BE2C (cell line): ENCODE measurements at regions not wholly inside any gene's neighbourhood (a gene's known extent, or its start where the extent isn't known, plus 50 kb on each side); places are given as distances from the start of the nearest gene placed in this dataset.
A peak's percentile ranks its signal among the peaks of the same experiment; 100 is the strongest.
"Not testable (repeated sequence)": the region's sequence is repeated elsewhere in the genome, so short reads cannot be mapped to it uniquely, and the experiment has no call there.

Experiments
- DNase-seq: peaks from one replicate; pipeline ENCODE4 v3.0.0-alpha.2; 2020
- H3K27me3 ChIP-seq: fragments of 250-450 bp; sonication (Bioruptor Pico); 2 replicates; pipeline ENCODE4 v1.5.1; 2020; ENCODE audit warnings: mild to moderate bottlenecking
- H3K36me3 ChIP-seq: fragments of 250-450 bp; sonication (Bioruptor Pico); 2 replicates; pipeline ENCODE4 v1.5.1; 2020; ENCODE audit warnings: mild to moderate bottlenecking
- H3K4me1 ChIP-seq: fragments of 250-450 bp; sonication (Bioruptor Pico); 2 replicates; pipeline ENCODE4 v1.5.1; 2020
- H3K4me3 ChIP-seq: 2 replicates; pipeline ENCODE4 v1.5.1; 2011; ENCODE audit warnings: low read depth, low read length
- H3K9me3 ChIP-seq: fragments of 250-450 bp; sonication (Bioruptor Pico); 2 replicates; pipeline ENCODE4 v1.5.1; 2020
- CTCF ChIP-seq: IDR thresholded peaks from 2 replicates; pipeline ENCODE4 v1.5.1; 2012; ENCODE audit warnings: mild to moderate bottlenecking, low read depth, low read length

- no peaks in the 10 kb centered on the region for H3K9me3 ChIP-seq
- peak; percentile 63 for TF ChIP-seq CTCF
- H3K27me3 ChIP-seq: peaks cover 7% of the 10 kb centered on the region; the same call in 1 of the 2 replicates
- H3K4me3 ChIP-seq: no peak overlapping the region
- H3K36me3 ChIP-seq: no peaks in the 10 kb centered on the region
- H3K4me1 ChIP-seq: no peaks in the 10 kb centered on the region
- peak; percentile 26 for DNase-seq
Measured at GRCh38 chr5:36777105-36777757, 99.3 kb upstream of the NIPBL start.

DNA sequence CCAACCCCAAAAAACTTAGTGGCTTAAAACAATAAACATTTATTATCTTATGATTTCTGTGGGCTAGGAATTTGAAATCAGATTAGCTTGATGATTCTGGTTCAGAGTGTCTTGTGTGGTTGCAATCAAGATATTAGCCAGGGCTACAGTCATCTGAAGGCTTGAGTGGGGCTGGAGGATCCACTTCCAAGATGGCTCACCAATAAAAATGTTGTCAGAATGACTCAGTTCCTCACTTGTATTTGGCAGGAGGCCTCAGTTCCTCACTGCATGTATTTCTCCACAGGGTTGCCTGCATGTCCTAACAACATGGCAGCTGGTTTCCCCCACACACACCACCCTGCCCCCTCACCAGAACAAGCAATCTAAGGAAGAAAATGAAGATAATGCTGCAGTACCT lies 98.2 kb upstream of the NIPBL start:
- no peaks in the 10 kb centered on the region for H3K9me3 ChIP-seq
- no peak for TF ChIP-seq CTCF
- no peak for DNase-seq

GRCh38 chr5:36782612-36783011 lies 94.0 kb upstream of the NIPBL start:
- not testable (repeated sequence) for H3K4me3 ChIP-seq, H3K36me3 ChIP-seq, H3K4me1 ChIP-seq

More for the DNA sequence above, 98.2 kb upstream of the NIPBL start:
- Histone ChIP-seq H3K36me3 (no peaks in the 10 kb centered on the region), H3K4me1 (no peaks in the 10 kb centered on the region), H3K27me3 (peaks cover 7% of the 10 kb centered on the region; the same call in 1 of the 2 replicates), H3K4me3 (no peak overlapping the region)

DNA sequence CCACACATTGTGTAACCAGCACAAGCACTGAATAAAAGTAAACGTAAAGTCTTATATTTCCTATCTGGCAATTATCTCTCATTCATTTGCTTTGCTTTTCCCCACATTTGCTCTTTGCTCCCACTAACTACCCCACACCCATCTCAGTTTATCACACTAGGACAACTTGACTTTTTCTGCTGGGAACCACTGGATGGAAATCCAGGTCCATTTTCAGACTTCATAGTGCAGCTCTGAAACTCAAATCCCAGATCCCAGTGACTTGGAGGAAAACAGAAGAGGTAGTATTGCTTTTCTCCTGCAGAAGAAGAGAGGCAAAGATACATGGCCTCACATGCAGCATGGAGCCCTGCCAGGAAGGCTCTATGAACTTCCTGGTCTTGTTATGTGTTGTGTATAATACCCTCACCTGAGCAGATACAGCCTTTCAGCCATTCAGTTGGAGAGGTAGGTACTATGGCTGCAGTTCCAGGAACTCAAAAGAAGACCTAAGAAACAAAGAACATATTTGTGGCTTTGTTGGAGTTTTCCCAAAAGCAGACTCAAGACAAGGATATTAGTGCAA lies 90.0 kb upstream of the NIPBL start:
- Histone ChIP-seq H3K4me1 (no peaks in the 10 kb centered on the region), H3K36me3 (no peaks in the 10 kb centered on the region), H3K9me3 (no peaks in the 10 kb centered on the region; the same call in 1 of the 2 replicates), H3K27me3 (no peaks in the 10 kb centered on the region), H3K4me3 (no peak overlapping the region)
- TF ChIP-seq CTCF: no peak
- DNase-seq: no peak

More at GRCh38 chr5:36782612-36783011, 94.0 kb upstream of the NIPBL start:
- not testable (repeated sequence) for DNase-seq, H3K27me3 ChIP-seq, H3K9me3 ChIP-seq

- no peak for DNase-seq
- Histone ChIP-seq H3K27me3 (no peaks in the 10 kb centered on the region; the same call in 1 of the 2 replicates), H3K9me3 (no peaks in the 10 kb centered on the region; the same call in 1 of the 2 replicates), H3K4me3 (no peak overlapping the region), H3K4me1 (no peaks in the 10 kb centered on the region), H3K36me3 (no peaks in the 10 kb centered on the region)
- no peak for TF ChIP-seq CTCF
Measured at GRCh38 chr5:36787365-36788093, 89.0 kb upstream of the NIPBL start.

DNA sequence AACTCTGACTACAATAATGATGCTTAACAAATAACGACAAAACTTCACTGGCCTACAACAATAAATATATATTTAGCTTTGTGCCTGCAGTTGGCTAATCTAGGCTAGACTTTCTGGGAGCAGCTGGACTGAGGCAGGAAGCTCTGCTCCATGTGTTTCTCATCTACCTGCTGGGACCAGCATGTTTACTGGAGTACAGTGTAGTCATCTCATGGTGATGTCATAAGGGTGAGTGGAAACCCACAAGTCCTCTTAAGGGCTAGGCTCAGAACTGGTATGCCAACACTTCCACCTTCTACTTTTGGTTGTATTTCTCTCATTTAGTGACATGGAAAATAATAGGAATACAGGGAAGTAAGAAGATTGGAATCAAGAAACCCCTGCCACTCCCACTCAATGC lies 85.7 kb upstream of the NIPBL start:
- no peaks in the 10 kb centered on the region; the same call in none of the 2 replicates for H3K9me3 ChIP-seq
- DNase-seq: no peak
- H3K27me3 ChIP-seq: peaks cover 8% of the 10 kb centered on the region
- no peaks in the 10 kb centered on the region for H3K4me1 ChIP-seq
- H3K36me3 ChIP-seq: no peaks in the 10 kb centered on the region
- no peak overlapping the region for H3K4me3 ChIP-seq
- no peak for TF ChIP-seq CTCF
